Neuron (in vitro differentiated cells): ENCODE measurements at regions not wholly inside any gene's neighbourhood (a gene's known extent, or its start where the extent isn't known, plus 50 kb on each side); places are given as distances from the start of the nearest gene placed in this dataset.
"Not testable (repeated sequence)": the region's sequence is repeated elsewhere in the genome, so short reads cannot be mapped to it uniquely, and the experiment has no call there.

Source experiments
- H2AFZ ChIP-seq: one replicate; pipeline ENCODE4 v1.6.1; 2013; ENCODE audit warnings: low read depth, mild to moderate bottlenecking, inconsistent platforms, low read length, moderate library complexity
- H3K27me3 ChIP-seq: one replicate; pipeline ENCODE4 v1.6.1; 2013; ENCODE audit warnings: low read length; ENCODE audit not compliant: insufficient read depth
- H3K36me3 ChIP-seq: one replicate; pipeline ENCODE4 v1.6.1; 2013; ENCODE audit warnings: low read length; ENCODE audit not compliant: insufficient read depth
- H3K4me1 ChIP-seq: one replicate; pipeline ENCODE4 v1.6.1; 2013; ENCODE audit warnings: low read length; ENCODE audit not compliant: insufficient read depth
- H3K4me3 ChIP-seq: 2 replicates; pipeline ENCODE4 v1.5.1; 2013; ENCODE audit warnings: mild to moderate bottlenecking, low read length, moderate library complexity
- H3K9me3 ChIP-seq: one replicate; pipeline ENCODE4 v1.6.1; 2013; ENCODE audit warnings: low read length

DNA sequence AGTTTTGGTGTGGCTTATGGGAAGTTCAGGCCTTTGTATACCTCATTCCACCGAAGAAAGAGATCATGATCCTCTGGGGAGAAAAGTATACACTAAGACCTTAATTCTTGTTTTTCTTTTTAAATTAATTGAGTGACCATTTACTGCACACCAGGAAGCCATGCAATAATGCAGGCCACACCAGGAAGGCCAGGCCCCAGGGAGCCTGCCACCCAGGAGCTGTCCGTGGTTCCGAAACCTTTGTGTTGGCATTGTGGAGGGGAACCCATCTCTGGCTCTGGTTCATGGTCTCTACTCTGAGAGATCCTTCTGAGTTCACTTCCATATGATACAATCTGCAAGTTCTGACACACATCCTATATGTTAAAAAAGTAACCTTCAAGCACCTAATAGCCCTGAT is 291.8 kb downstream of the MIAT start:
- H2AFZ ChIP-seq = no peak overlapping the region
- no peaks in the 10 kb centered on the region for H3K36me3 ChIP-seq
- peaks cover 12% of the 10 kb centered on the region for H3K27me3 ChIP-seq
- H3K9me3 ChIP-seq = no peaks in the 10 kb centered on the region
- peaks cover 9% of the 10 kb centered on the region for H3K4me1 ChIP-seq
- H3K4me3 ChIP-seq = no peak overlapping the region

DNA sequence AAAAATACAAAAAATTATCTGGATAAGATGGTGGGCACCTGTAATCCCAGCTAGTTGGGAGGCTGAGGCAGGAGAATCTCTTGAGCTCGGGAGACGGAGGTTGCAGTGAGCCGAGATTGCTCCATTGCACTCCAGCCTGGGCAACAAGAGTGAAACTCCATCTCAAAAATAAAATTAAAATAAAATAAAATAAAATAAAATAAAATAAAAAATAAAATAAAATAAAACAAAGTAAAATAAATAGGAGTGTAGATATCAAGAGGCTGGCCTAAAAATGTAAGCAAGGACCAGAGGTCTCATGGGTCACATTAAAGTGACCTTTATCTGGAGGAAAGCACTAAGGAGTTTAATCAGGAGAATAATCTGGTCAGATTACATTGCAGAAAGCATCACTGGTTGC is 293.8 kb downstream of the MIAT start:
- H3K36me3 ChIP-seq, H2AFZ ChIP-seq, H3K4me3 ChIP-seq, H3K9me3 ChIP-seq, H3K4me1 ChIP-seq: not testable (repeated sequence)
- H3K27me3 ChIP-seq = peaks cover 22% of the 10 kb centered on the region

- Histone ChIP-seq H3K36me3 (no peaks in the 10 kb centered on the region), H2AFZ (no peak overlapping the region), H3K4me3 (no peak overlapping the region), H3K4me1 (peaks cover 9% of the 10 kb centered on the region), H3K27me3 (peaks cover 24% of the 10 kb centered on the region), H3K9me3 (no peaks in the 10 kb centered on the region)
These were observed 294.6 kb downstream of the MIAT start for GRCh38 chr22:26952004-26952403.

GRCh38 chr22:26952451-26953011 is 295.1 kb downstream of the MIAT start:
- H3K36me3 ChIP-seq = no peaks in the 10 kb centered on the region
- no peak overlapping the region for H2AFZ ChIP-seq
- H3K4me3 ChIP-seq = no peak overlapping the region
- peaks cover 27% of the 10 kb centered on the region for H3K27me3 ChIP-seq
- peaks cover 9% of the 10 kb centered on the region for H3K4me1 ChIP-seq
- no peaks in the 10 kb centered on the region for H3K9me3 ChIP-seq

GRCh38 chr22:26953012-26953883 is 295.9 kb downstream of the MIAT start:
- Histone ChIP-seq H3K4me1 (peaks cover 9% of the 10 kb centered on the region), H3K9me3 (no peaks in the 10 kb centered on the region), H3K27me3 (peaks cover 27% of the 10 kb centered on the region), H2AFZ (no peak overlapping the region), H3K36me3 (no peaks in the 10 kb centered on the region), H3K4me3 (no peak overlapping the region)

- Histone ChIP-seq H3K4me3 (no peak overlapping the region), H3K36me3 (no peaks in the 10 kb centered on the region), H2AFZ (no peak overlapping the region), H3K4me1 (peaks cover 9% of the 10 kb centered on the region), H3K27me3 (peaks cover 37% of the 10 kb centered on the region), H3K9me3 (no peaks in the 10 kb centered on the region)
These were observed 299.0 kb downstream of the MIAT start for GRCh38 chr22:26956371-26956770.

DNA sequence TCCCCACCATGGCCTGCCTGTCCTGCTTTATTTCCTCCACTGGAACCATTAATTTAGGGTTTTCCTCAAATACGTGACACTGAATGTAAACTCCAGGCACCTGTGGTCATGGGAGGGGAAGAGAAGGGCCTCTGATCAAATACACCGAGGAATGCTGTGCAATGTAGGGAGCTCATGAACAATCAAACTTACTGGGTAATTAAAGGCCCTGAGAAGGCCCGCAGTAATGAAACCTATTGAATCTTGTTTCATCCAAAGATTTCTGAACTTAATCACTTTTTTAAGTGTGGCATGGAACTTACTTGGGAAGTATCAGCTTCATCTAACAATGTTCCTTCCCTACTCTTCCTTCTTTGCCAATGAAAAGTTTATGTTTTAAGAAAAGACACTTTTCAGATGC is 299.8 kb downstream of the MIAT start:
- Histone ChIP-seq H3K27me3 (peaks cover 33% of the 10 kb centered on the region), H3K36me3 (no peaks in the 10 kb centered on the region), H2AFZ (no peak overlapping the region), H3K9me3 (no peaks in the 10 kb centered on the region), H3K4me3 (no peak overlapping the region), H3K4me1 (peaks cover 9% of the 10 kb centered on the region)

GRCh38 chr22:26957897-26958296 is 300.5 kb downstream of the MIAT start:
- Histone ChIP-seq H3K4me1 (peaks cover 4% of the 10 kb centered on the region), H3K27me3 (peaks cover 28% of the 10 kb centered on the region), H3K36me3 (no peaks in the 10 kb centered on the region), H3K9me3 (no peaks in the 10 kb centered on the region), H3K4me3 (no peak overlapping the region), H2AFZ (no peak overlapping the region)

DNA sequence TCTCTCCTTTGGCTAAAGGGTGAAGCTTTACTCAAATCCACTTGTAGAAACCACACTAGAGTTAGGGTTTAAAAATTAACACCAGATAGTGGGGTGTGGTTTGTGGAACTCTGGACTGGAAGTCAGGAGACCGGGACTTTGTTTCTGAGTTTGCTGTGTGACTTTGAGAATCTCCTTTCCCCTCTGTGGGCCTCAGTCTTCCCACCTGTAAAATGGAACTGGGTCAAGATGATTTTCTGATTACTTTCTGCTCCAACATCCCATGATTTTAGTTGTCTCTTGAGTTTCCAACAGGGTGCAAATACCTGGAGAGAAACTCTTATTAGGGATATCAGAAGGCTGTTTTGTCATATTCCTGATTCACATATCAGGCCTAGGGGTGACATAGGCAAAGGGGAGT is 301.0 kb downstream of the MIAT start:
- H3K36me3 ChIP-seq = no peaks in the 10 kb centered on the region
- H3K27me3 ChIP-seq = peaks cover 24% of the 10 kb centered on the region
- H3K4me3 ChIP-seq = no peak overlapping the region
- no peaks in the 10 kb centered on the region for H3K9me3 ChIP-seq
- peaks cover 2% of the 10 kb centered on the region for H3K4me1 ChIP-seq
- H2AFZ ChIP-seq = no peak overlapping the region

GRCh38 chr22:26964642-26965041 is 307.3 kb downstream of the MIAT start:
- Histone ChIP-seq H3K4me1 (no peaks in the 10 kb centered on the region), H3K9me3 (peaks cover 2% of the 10 kb centered on the region), H2AFZ (no peak overlapping the region), H3K4me3 (no peak overlapping the region), H3K27me3 (peaks cover under 1% of the 10 kb centered on the region), H3K36me3 (no peaks in the 10 kb centered on the region)

DNA sequence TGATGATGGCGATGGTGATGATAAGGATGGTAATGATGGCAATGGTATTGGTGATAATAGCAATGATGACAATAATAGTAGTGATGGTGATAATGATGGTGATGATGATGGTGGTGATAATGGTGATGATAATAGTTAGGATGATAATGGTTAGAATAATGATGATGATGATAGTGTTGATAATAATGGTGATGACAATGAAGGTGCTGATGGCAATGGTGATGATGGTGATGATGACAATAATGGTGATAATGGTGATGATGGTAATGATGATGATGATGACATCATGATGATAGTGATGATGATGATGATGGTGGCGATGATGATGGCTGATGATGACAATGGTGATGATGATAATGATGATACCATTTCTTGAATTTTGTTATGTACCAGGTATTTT is 309.9 kb downstream of the MIAT start:
- Histone ChIP-seq H3K4me1 (no peaks in the 10 kb centered on the region), H3K36me3 (no peaks in the 10 kb centered on the region), H3K4me3 (no peak overlapping the region), H3K27me3 (no peaks in the 10 kb centered on the region), H3K9me3 (peaks cover 2% of the 10 kb centered on the region), H2AFZ (no peak overlapping the region)

- no peak overlapping the region for H2AFZ ChIP-seq
- peaks cover 2% of the 10 kb centered on the region for H3K9me3 ChIP-seq
- H3K4me1 ChIP-seq = no peaks in the 10 kb centered on the region
- no peaks in the 10 kb centered on the region for H3K27me3 ChIP-seq
- no peak overlapping the region for H3K4me3 ChIP-seq
- H3K36me3 ChIP-seq = no peaks in the 10 kb centered on the region
These were observed 311.6 kb downstream of the MIAT start for GRCh38 chr22:26968859-26969523.

DNA sequence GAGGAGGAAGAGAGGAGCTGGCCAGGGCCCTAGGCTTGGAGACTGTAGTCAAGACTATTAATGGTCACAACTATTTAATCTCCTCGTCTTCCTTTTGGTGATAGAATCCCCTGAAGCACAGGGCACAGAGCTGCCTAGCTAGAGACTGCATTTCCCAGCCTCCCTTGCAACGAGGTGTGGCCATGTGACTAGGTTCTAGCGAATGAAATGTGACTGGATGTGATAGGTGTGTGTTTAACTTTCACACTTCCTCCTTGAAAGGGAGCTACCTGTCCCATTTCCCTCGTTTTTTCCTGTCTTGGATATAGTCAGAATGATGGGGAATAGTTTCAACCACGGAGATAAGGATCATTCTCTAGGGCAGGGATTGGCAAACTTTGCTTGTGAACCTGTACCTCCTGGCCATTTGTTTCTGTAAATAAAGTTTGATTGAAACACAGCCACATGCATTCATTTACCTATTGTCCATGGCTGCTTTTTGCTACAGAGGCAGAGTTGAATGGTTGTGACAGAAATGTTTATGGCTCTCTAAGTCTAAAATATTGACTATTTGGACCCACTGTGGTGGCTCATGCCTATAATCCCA is 313.5 kb downstream of the MIAT start:
- Histone ChIP-seq H3K27me3 (no peaks in the 10 kb centered on the region), H3K9me3 (no peaks in the 10 kb centered on the region), H2AFZ (no peak overlapping the region), H3K4me3 (no peak overlapping the region), H3K36me3 (no peaks in the 10 kb centered on the region), H3K4me1 (no peaks in the 10 kb centered on the region)
